Fibroblast of pulmonary artery (primary cell): ENCODE measurements at regions not wholly inside any gene's neighbourhood (a gene's known extent, or its start where the extent isn't known, plus 50 kb on each side); places are given as distances from the start of the nearest gene placed in this dataset.
"Not testable (repeated sequence)": the region's sequence is repeated elsewhere in the genome, so short reads cannot be mapped to it uniquely, and the experiment has no call there.

Experiments
- DNase-seq: peaks from one replicate; pipeline ENCODE4 v3.0.0-alpha.2; 2010; ENCODE audit warnings: low read depth
- H3K4me3 ChIP-seq: replicated peaks from 2 replicates; pipeline ENCODE4 v1.5.1; 2011; ENCODE audit warnings: low read depth, mild to moderate bottlenecking, control low read depth, low read length, moderate library complexity
- CTCF ChIP-seq: IDR thresholded peaks from 2 replicates; pipeline ENCODE4 v1.5.1; 2011; ENCODE audit warnings: mild to moderate bottlenecking, control low read depth, low read length, inconsistent platforms; ENCODE audit errors: missing control alignments

GRCh38 chr10:65219444-65219843, 1698.2 kb downstream of the REEP3 start:
- TF ChIP-seq CTCF: no peak
- no peak for DNase-seq
- no peak overlapping the region for H3K4me3 ChIP-seq

DNA sequence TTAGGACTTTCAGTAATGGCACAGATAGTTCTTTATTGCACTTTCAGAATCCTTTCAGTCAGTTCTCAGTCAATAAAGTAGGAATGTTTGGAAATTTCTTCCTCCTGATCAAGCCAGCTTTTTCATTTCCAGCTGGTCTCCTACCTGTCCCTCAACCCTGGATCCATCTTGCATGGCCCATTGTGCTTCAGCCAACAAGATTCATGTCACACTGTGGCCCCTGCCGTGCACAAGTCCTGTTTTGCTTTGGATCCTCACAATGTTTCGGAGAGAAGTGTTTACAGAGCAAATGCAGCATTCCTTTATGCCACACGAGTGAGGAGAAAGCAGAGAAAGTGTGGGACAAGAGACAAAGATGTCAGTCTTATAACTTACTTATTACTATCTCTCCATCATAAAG, 1694.7 kb upstream of the LRRTM3 start:
- DNase-seq: no peak
- no peak for TF ChIP-seq CTCF
- H3K4me3 ChIP-seq: no peak overlapping the region

GRCh38 chr10:65234261-65234660, 1691.6 kb upstream of the LRRTM3 start:
- no peak for DNase-seq
- no peak for TF ChIP-seq CTCF
- no peak overlapping the region for H3K4me3 ChIP-seq

- TF ChIP-seq CTCF: no peak
- no peak for DNase-seq
- H3K4me3 ChIP-seq: no peak overlapping the region
Measured at GRCh38 chr10:65235266-65235665, 1690.6 kb upstream of the LRRTM3 start.

- DNase-seq: no peak
- TF ChIP-seq CTCF: no peak
- H3K4me3 ChIP-seq: no peak overlapping the region
Measured at GRCh38 chr10:65235846-65236245, 1690.0 kb upstream of the LRRTM3 start.

GRCh38 chr10:65265451-65265954, 1660.3 kb upstream of the LRRTM3 start:
- DNase-seq: no peak
- TF ChIP-seq CTCF: no peak
- no peak overlapping the region for H3K4me3 ChIP-seq

GRCh38 chr10:65269551-65269950, 1656.3 kb upstream of the LRRTM3 start:
- DNase-seq, H3K4me3 ChIP-seq: not testable (repeated sequence)

GRCh38 chr10:65270969-65271368, 1654.9 kb upstream of the LRRTM3 start:
- TF ChIP-seq CTCF: no peak
- no peak for DNase-seq
- no peak overlapping the region for H3K4me3 ChIP-seq
